ENCODE measurements at regions not wholly inside any gene's neighbourhood (a gene's known extent, or its start where the extent isn't known, plus 50 kb on each side); places are given as distances from the start of the nearest gene placed in this dataset.
"Not testable (repeated sequence)": the region's sequence is repeated elsewhere in the genome, so short reads cannot be mapped to it uniquely, and the experiment has no call there.

GRCh38 chrX:121733514-121733913 lies 686.1 kb downstream of the GLUD2 start:
- Histone ChIP-seq H3K9me3 (ENCODE audit: control insufficient read depth, low read depth, low read length) (peaks cover 25% of the 10 kb centered on the region), H3K36me3 (ENCODE audit: control insufficient read depth, low read depth, low read length) (no peaks in the 10 kb centered on the region), H3K4me1 (ENCODE audit: control insufficient read depth, low read depth, low read length) (no peaks in the 10 kb centered on the region), H3K27me3 (ENCODE audit: control insufficient read depth, insufficient read depth, low read length) (no peaks in the 10 kb centered on the region), H3K9ac (ENCODE audit: low read length) (no peak overlapping the region), H3K27ac (ENCODE audit: low read length) (no peak overlapping the region), H3K4me3 (ENCODE audit: low read length) (no peak overlapping the region)

- H3K9me3 ChIP-seq (ENCODE audit: control insufficient read depth, low read depth, low read length): peaks cover 13% of the 10 kb centered on the region
- H3K36me3 ChIP-seq (ENCODE audit: control insufficient read depth, low read depth, low read length): no peaks in the 10 kb centered on the region
- H3K9ac ChIP-seq (ENCODE audit: low read length): no peak overlapping the region
Measured at GRCh38 chrX:121746105-121746504, 698.7 kb downstream of the GLUD2 start.

GRCh38 chrX:121753602-121754001 lies 706.2 kb downstream of the GLUD2 start:
- peaks cover 16% of the 10 kb centered on the region for H3K9me3 ChIP-seq (ENCODE audit: control insufficient read depth, low read depth, low read length)
- H3K4me3 ChIP-seq (ENCODE audit: low read length); H3K27me3 ChIP-seq (ENCODE audit: control insufficient read depth, insufficient read depth, low read length); H3K4me1 ChIP-seq (ENCODE audit: control insufficient read depth, low read depth, low read length); H3K9ac ChIP-seq (ENCODE audit: low read length); H3K27ac ChIP-seq (ENCODE audit: low read length); H3K36me3 ChIP-seq (ENCODE audit: control insufficient read depth, low read depth, low read length): not testable (repeated sequence)

More at GRCh38 chrX:121746105-121746504, 698.7 kb downstream of the GLUD2 start:
- Histone ChIP-seq H3K4me3 (ENCODE audit: low read length) (no peak overlapping the region), H3K27ac (ENCODE audit: low read length) (no peak overlapping the region), H3K27me3 (ENCODE audit: control insufficient read depth, insufficient read depth, low read length) (no peaks in the 10 kb centered on the region), H3K4me1 (ENCODE audit: control insufficient read depth, low read depth, low read length) (no peaks in the 10 kb centered on the region)

- no peak overlapping the region for H3K4me3 ChIP-seq (ENCODE audit: low read length)
- no peak overlapping the region for H3K27ac ChIP-seq (ENCODE audit: low read length)
- H3K36me3 ChIP-seq (ENCODE audit: control insufficient read depth, low read depth, low read length): no peaks in the 10 kb centered on the region
- H3K9ac ChIP-seq (ENCODE audit: low read length): no peak overlapping the region
- H3K27me3 ChIP-seq (ENCODE audit: control insufficient read depth, insufficient read depth, low read length): no peaks in the 10 kb centered on the region
- peaks cover 16% of the 10 kb centered on the region for H3K9me3 ChIP-seq (ENCODE audit: control insufficient read depth, low read depth, low read length)
- no peaks in the 10 kb centered on the region for H3K4me1 ChIP-seq (ENCODE audit: control insufficient read depth, low read depth, low read length)
Measured at GRCh38 chrX:121754301-121754700, 706.9 kb downstream of the GLUD2 start.

- Histone ChIP-seq H3K4me3 (ENCODE audit: low read length) (no peak overlapping the region), H3K36me3 (ENCODE audit: control insufficient read depth, low read depth, low read length) (no peaks in the 10 kb centered on the region)
Measured at GRCh38 chrX:121755541-121755940, 708.1 kb downstream of the GLUD2 start.

GRCh38 chrX:121761845-121762244 lies 714.4 kb downstream of the GLUD2 start:
- no peaks in the 10 kb centered on the region for H3K36me3 ChIP-seq (ENCODE audit: control insufficient read depth, low read depth, low read length)
- no peak overlapping the region for H3K4me3 ChIP-seq (ENCODE audit: low read length)
- H3K4me1 ChIP-seq (ENCODE audit: control insufficient read depth, low read depth, low read length): no peaks in the 10 kb centered on the region
- no peak overlapping the region for H3K27ac ChIP-seq (ENCODE audit: low read length)
- no peak overlapping the region for H3K9ac ChIP-seq (ENCODE audit: low read length)
- peaks cover 8% of the 10 kb centered on the region for H3K9me3 ChIP-seq (ENCODE audit: control insufficient read depth, low read depth, low read length)
- no peaks in the 10 kb centered on the region for H3K27me3 ChIP-seq (ENCODE audit: control insufficient read depth, insufficient read depth, low read length)

More at GRCh38 chrX:121755541-121755940, 708.1 kb downstream of the GLUD2 start:
- no peaks in the 10 kb centered on the region for H3K4me1 ChIP-seq (ENCODE audit: control insufficient read depth, low read depth, low read length)
- peaks cover 24% of the 10 kb centered on the region for H3K9me3 ChIP-seq (ENCODE audit: control insufficient read depth, low read depth, low read length)
- no peaks in the 10 kb centered on the region for H3K27me3 ChIP-seq (ENCODE audit: control insufficient read depth, insufficient read depth, low read length)
- H3K9ac ChIP-seq (ENCODE audit: low read length): no peak overlapping the region
- no peak overlapping the region for H3K27ac ChIP-seq (ENCODE audit: low read length)

- H3K9ac ChIP-seq (ENCODE audit: low read length): no peak overlapping the region
- no peaks in the 10 kb centered on the region for H3K4me1 ChIP-seq (ENCODE audit: control insufficient read depth, low read depth, low read length)
- H3K27me3 ChIP-seq (ENCODE audit: control insufficient read depth, insufficient read depth, low read length): no peaks in the 10 kb centered on the region
- no peak overlapping the region for H3K4me3 ChIP-seq (ENCODE audit: low read length)
- H3K9me3 ChIP-seq (ENCODE audit: control insufficient read depth, low read depth, low read length): peaks cover 16% of the 10 kb centered on the region
- H3K36me3 ChIP-seq (ENCODE audit: control insufficient read depth, low read depth, low read length): no peaks in the 10 kb centered on the region
- no peak overlapping the region for H3K27ac ChIP-seq (ENCODE audit: low read length)
Measured at GRCh38 chrX:121763671-121764070, 716.3 kb downstream of the GLUD2 start.

- H3K9me3 ChIP-seq (ENCODE audit: control insufficient read depth, low read depth, low read length): peaks cover 14% of the 10 kb centered on the region
- not testable (repeated sequence) for H3K9ac ChIP-seq (ENCODE audit: low read length); H3K4me3 ChIP-seq (ENCODE audit: low read length); H3K27me3 ChIP-seq (ENCODE audit: control insufficient read depth, insufficient read depth, low read length); H3K27ac ChIP-seq (ENCODE audit: low read length); H3K36me3 ChIP-seq (ENCODE audit: control insufficient read depth, low read depth, low read length); H3K4me1 ChIP-seq (ENCODE audit: control insufficient read depth, low read depth, low read length)
Measured at GRCh38 chrX:121768210-121768609, 720.8 kb downstream of the GLUD2 start.

GRCh38 chrX:121781991-121782390 lies 734.6 kb downstream of the GLUD2 start:
- Histone ChIP-seq H3K27me3 (ENCODE audit: control insufficient read depth, insufficient read depth, low read length) (no peaks in the 10 kb centered on the region), H3K4me1 (ENCODE audit: control insufficient read depth, low read depth, low read length) (no peaks in the 10 kb centered on the region), H3K27ac (ENCODE audit: low read length) (no peak overlapping the region), H3K4me3 (ENCODE audit: low read length) (no peak overlapping the region), H3K36me3 (ENCODE audit: control insufficient read depth, low read depth, low read length) (no peaks in the 10 kb centered on the region), H3K9ac (ENCODE audit: low read length) (no peak overlapping the region), H3K9me3 (ENCODE audit: control insufficient read depth, low read depth, low read length) (peaks cover 10% of the 10 kb centered on the region)

GRCh38 chrX:121782544-121782943 lies 735.1 kb downstream of the GLUD2 start:
- Histone ChIP-seq H3K27me3 (ENCODE audit: control insufficient read depth, insufficient read depth, low read length) (no peaks in the 10 kb centered on the region), H3K27ac (ENCODE audit: low read length) (no peak overlapping the region)

GRCh38 chrX:121782976-121783375 lies 735.6 kb downstream of the GLUD2 start:
- H3K9me3 ChIP-seq (ENCODE audit: control insufficient read depth, low read depth, low read length): peaks cover 10% of the 10 kb centered on the region
- H3K27me3 ChIP-seq (ENCODE audit: control insufficient read depth, insufficient read depth, low read length): no peaks in the 10 kb centered on the region
- H3K36me3 ChIP-seq (ENCODE audit: control insufficient read depth, low read depth, low read length): no peaks in the 10 kb centered on the region
- H3K4me3 ChIP-seq (ENCODE audit: low read length): no peak overlapping the region
- H3K27ac ChIP-seq (ENCODE audit: low read length): no peak overlapping the region
- H3K4me1 ChIP-seq (ENCODE audit: control insufficient read depth, low read depth, low read length): no peaks in the 10 kb centered on the region
- H3K9ac ChIP-seq (ENCODE audit: low read length): no peak overlapping the region

More at GRCh38 chrX:121782544-121782943, 735.1 kb downstream of the GLUD2 start:
- Histone ChIP-seq H3K36me3 (ENCODE audit: control insufficient read depth, low read depth, low read length) (no peaks in the 10 kb centered on the region), H3K9ac (ENCODE audit: low read length) (no peak overlapping the region), H3K4me1 (ENCODE audit: control insufficient read depth, low read depth, low read length) (no peaks in the 10 kb centered on the region), H3K4me3 (ENCODE audit: low read length) (no peak overlapping the region), H3K9me3 (ENCODE audit: control insufficient read depth, low read depth, low read length) (peaks cover 10% of the 10 kb centered on the region)

- Histone ChIP-seq H3K9ac (ENCODE audit: low read length) (no peak overlapping the region), H3K27ac (ENCODE audit: low read length) (no peak overlapping the region), H3K4me1 (ENCODE audit: control insufficient read depth, low read depth, low read length) (no peaks in the 10 kb centered on the region), H3K9me3 (ENCODE audit: control insufficient read depth, low read depth, low read length) (peaks cover 23% of the 10 kb centered on the region), H3K27me3 (ENCODE audit: control insufficient read depth, insufficient read depth, low read length) (no peaks in the 10 kb centered on the region), H3K36me3 (ENCODE audit: control insufficient read depth, low read depth, low read length) (no peaks in the 10 kb centered on the region), H3K4me3 (ENCODE audit: low read length) (no peak overlapping the region)
Measured at GRCh38 chrX:121802881-121803412, 755.5 kb downstream of the GLUD2 start.
